ENCODE measurements at regions not wholly inside any gene's neighbourhood (a gene's known extent, or its start where the extent isn't known, plus 50 kb on each side); places are given as distances from the start of the nearest gene placed in this dataset.

- no peaks in the 10 kb centered on the region for H3K9me3 ChIP-seq (ENCODE audit: insufficient read depth, low read length)
- no peak overlapping the region for H3K27ac ChIP-seq (ENCODE audit: low read length)
- no peak overlapping the region for H3K9ac ChIP-seq (ENCODE audit: low read length)
- TF ChIP-seq CTCF (IDR thresholded peaks at IDR 0.05; ENCODE audit: low read depth, low read length) (no peak), EZH2phosphoT487 (IDR thresholded peaks at IDR 0.05; ENCODE audit: low read depth) (no peak)
- H3K4me1 ChIP-seq (ENCODE audit: low read length), result no peaks in the 10 kb centered on the region
- H4K20me1 ChIP-seq (ENCODE audit: insufficient read depth, low read length), result no peaks in the 10 kb centered on the region
- no peak overlapping the region for H3K4me3 ChIP-seq (ENCODE audit: low read length)
- H2AFZ ChIP-seq (ENCODE audit: low read depth, low read length), result no peak overlapping the region
- no peak overlapping the region for H3K4me2 ChIP-seq (ENCODE audit: low read length)
- H3K36me3 ChIP-seq (replicated peaks; ENCODE audit: low read depth, low read length), result no peaks in the 10 kb centered on the region
- no peaks in the 10 kb centered on the region; the same call in 1 of the 2 replicates for H3K27me3 ChIP-seq (ENCODE audit: low read depth, low read length)
- no peaks in the 10 kb centered on the region for H3K79me2 ChIP-seq (ENCODE audit: low read length)
Measured at GRCh38 chr14:26344596-26344995, 253.2 kb downstream of the NOVA1 start.

GRCh38 chr14:26339381-26339780 lies 258.5 kb downstream of the NOVA1 start:
- H4K20me1 ChIP-seq (ENCODE audit: insufficient read depth, low read length), result no peaks in the 10 kb centered on the region
- no peaks in the 10 kb centered on the region for H3K4me1 ChIP-seq (ENCODE audit: low read length)
- no peaks in the 10 kb centered on the region for H3K27me3 ChIP-seq (ENCODE audit: low read depth, low read length)
- no peak overlapping the region for H3K27ac ChIP-seq (ENCODE audit: low read length)
- H2AFZ ChIP-seq (ENCODE audit: low read depth, low read length), result no peak overlapping the region
- H3K4me2 ChIP-seq (ENCODE audit: low read length), result no peak overlapping the region
- no peak overlapping the region for H3K4me3 ChIP-seq (ENCODE audit: low read length)
- H3K79me2 ChIP-seq (ENCODE audit: low read length), result no peaks in the 10 kb centered on the region
- TF ChIP-seq EZH2phosphoT487 (IDR thresholded peaks at IDR 0.05; ENCODE audit: low read depth) (no peak), CTCF (IDR thresholded peaks at IDR 0.05; ENCODE audit: low read depth, low read length) (no peak)
- H3K9ac ChIP-seq (ENCODE audit: low read length), result no peak overlapping the region
- no peaks in the 10 kb centered on the region for H3K9me3 ChIP-seq (ENCODE audit: insufficient read depth, low read length)
- H3K36me3 ChIP-seq (replicated peaks; ENCODE audit: low read depth, low read length), result no peaks in the 10 kb centered on the region

GRCh38 chr14:26338231-26338630 lies 259.6 kb downstream of the NOVA1 start:
- no peak overlapping the region for H3K27ac ChIP-seq (ENCODE audit: low read length)
- no peak overlapping the region for H3K9ac ChIP-seq (ENCODE audit: low read length)
- no peaks in the 10 kb centered on the region for H3K79me2 ChIP-seq (ENCODE audit: low read length)
- no peak for TF ChIP-seq EZH2phosphoT487 (IDR thresholded peaks at IDR 0.05; ENCODE audit: low read depth)
- TF ChIP-seq CTCF (IDR thresholded peaks at IDR 0.05; ENCODE audit: low read depth, low read length), result no peak
- H3K9me3 ChIP-seq (ENCODE audit: insufficient read depth, low read length), result no peaks in the 10 kb centered on the region
- H3K36me3 ChIP-seq (replicated peaks; ENCODE audit: low read depth, low read length), result no peaks in the 10 kb centered on the region
- H3K4me2 ChIP-seq (ENCODE audit: low read length), result no peak overlapping the region
- no peaks in the 10 kb centered on the region for H3K27me3 ChIP-seq (ENCODE audit: low read depth, low read length)
- no peak overlapping the region for H3K4me3 ChIP-seq (ENCODE audit: low read length)
- H4K20me1 ChIP-seq (ENCODE audit: insufficient read depth, low read length), result no peaks in the 10 kb centered on the region
- no peaks in the 10 kb centered on the region for H3K4me1 ChIP-seq (ENCODE audit: low read length)
- H2AFZ ChIP-seq (ENCODE audit: low read depth, low read length), result no peak overlapping the region

GRCh38 chr14:26334288-26334687 lies 263.5 kb downstream of the NOVA1 start:
- H3K4me2 ChIP-seq (ENCODE audit: low read length), result no peak overlapping the region
- TF ChIP-seq CTCF (IDR thresholded peaks at IDR 0.05; ENCODE audit: low read depth, low read length) (no peak), EZH2phosphoT487 (IDR thresholded peaks at IDR 0.05; ENCODE audit: low read depth) (no peak)
- H3K27ac ChIP-seq (ENCODE audit: low read length), result no peak overlapping the region
- H4K20me1 ChIP-seq (ENCODE audit: insufficient read depth, low read length), result no peaks in the 10 kb centered on the region
- peaks cover 6% of the 10 kb centered on the region; the same call in 1 of the 2 replicates for H3K4me1 ChIP-seq (ENCODE audit: low read length)
- no peaks in the 10 kb centered on the region for H3K27me3 ChIP-seq (ENCODE audit: low read depth, low read length)
- H2AFZ ChIP-seq (ENCODE audit: low read depth, low read length), result no peak overlapping the region
- H3K4me3 ChIP-seq (ENCODE audit: low read length), result no peak overlapping the region
- no peaks in the 10 kb centered on the region for H3K9me3 ChIP-seq (ENCODE audit: insufficient read depth, low read length)
- no peak overlapping the region for H3K9ac ChIP-seq (ENCODE audit: low read length)
- no peaks in the 10 kb centered on the region for H3K36me3 ChIP-seq (replicated peaks; ENCODE audit: low read depth, low read length)
- H3K79me2 ChIP-seq (ENCODE audit: low read length), result no peaks in the 10 kb centered on the region
